ENCODE measurements at regions not wholly inside any gene's neighbourhood (a gene's known extent, or its start where the extent isn't known, plus 50 kb on each side); places are given as distances from the start of the nearest gene placed in this dataset.

- H4K20me1 ChIP-seq (replicated peaks in 1 of 2; ENCODE audit: control insufficient read depth in 1 of 2, insufficient read depth in 2 of 2, low read length in 2 of 2) = no peaks in the 10 kb centered on the region
- H4K5ac ChIP-seq (ENCODE audit: insufficient read length, low read depth, low read length) = no peak overlapping the region
- no peak for DNase-seq (ENCODE audit: low read depth in 1 of 2, low spot score in 2 of 2)
- H2BK12ac ChIP-seq (ENCODE audit: low read depth, low read length) = no peak overlapping the region
- no peak for FAIRE-seq
- H3K23me2 ChIP-seq (ENCODE audit: low read depth, low read length) = no peaks in the 10 kb centered on the region
- ChIA-PET POLR2A (ENCODE audit: partially characterized antibody) (no interaction called here), CTCF (ENCODE audit: partially characterized antibody) (interaction anchor here (1.2 kb wide), 1 partner anchor 10 kb away, joined by 3 read pairs; no protein-coding TSS in a partner anchor)
- no peak overlapping the region for H3K18ac ChIP-seq (ENCODE audit: extremely low read depth, low read length)
- H3K27me3 ChIP-seq (replicated peaks in 1 of 4; ENCODE audit: control insufficient read depth in 3 of 4, extremely low read depth in 1 of 4, insufficient read depth in 3 of 4, low read length in 3 of 4) = no peaks in the 10 kb centered on the region
- no peak overlapping the region for H2BK120ac ChIP-seq (replicated peaks; ENCODE audit: low read depth, low read length)
- H2AK5ac ChIP-seq (ENCODE audit: low read depth, low read length) = no peak overlapping the region
- H2BK20ac ChIP-seq (ENCODE audit: low read length) = no peak overlapping the region
- no peak overlapping the region for H3K9ac ChIP-seq (replicated peaks in 1 of 4; ENCODE audit: extremely low read depth in 1 of 4, low read depth in 3 of 4, low read length in 3 of 4)
- H3K4me1 ChIP-seq (replicated peaks in 1 of 4; ENCODE audit: control insufficient read depth in 3 of 4, insufficient read depth in 4 of 4, low read length in 3 of 4) = peaks cover 0 to 5% (median 2%) of the 10 kb centered on the region in 4 experiments; a peak in 3 of 7 replicates
- no peak overlapping the region for H3K4me3 ChIP-seq (ENCODE audit: extremely low read depth in 1 of 4, insufficient read depth in 2 of 4, low read depth in 3 of 4, low read length in 4 of 4)
- H2AFZ ChIP-seq (ENCODE audit: low read length) = no peak overlapping the region
- no peaks in the 10 kb centered on the region for H3K79me2 ChIP-seq (ENCODE audit: control insufficient read depth in 1 of 2, insufficient read depth in 2 of 2, low read length in 2 of 2)
- no peak overlapping the region for H4K8ac ChIP-seq (ENCODE audit: extremely low read depth, insufficient read depth, low read length)
- 66% methylated on average over 4 of the region's 4 CpGs; no CpG with 5 or more reads in 1 of the 2 experiments for WGBS, 2 experiments (ENCODE audit: extremely low coverage in 1 of 2, insufficient coverage in 1 of 2, insufficient read length in 1 of 2, insufficient replicate concordance in 2 of 2, low coverage in 1 of 2, low lambda C conversion rate in 2 of 2, missing lambda C conversion rate in 1 of 2)
- no peaks in the 10 kb centered on the region for H3K36me3 ChIP-seq (ENCODE audit: control insufficient read depth in 2 of 4, insufficient read depth in 4 of 4, low read length in 3 of 4)
- no peak overlapping the region for H2BK5ac ChIP-seq (ENCODE audit: low read depth, low read length)
- H3K9me3 ChIP-seq (ENCODE audit: insufficient read depth in 2 of 2, low read depth in 1 of 2, low read length in 1 of 2) = no peaks in the 10 kb centered on the region
- H3K14ac ChIP-seq (ENCODE audit: insufficient read length) = no peak overlapping the region
- H3K27ac ChIP-seq (ENCODE audit: low read depth, low read length) = no peak overlapping the region
- H3K4me2 ChIP-seq (ENCODE audit: insufficient read depth in 1 of 2, low read depth in 2 of 2, low read length in 2 of 2) = no peak overlapping the region
- H3K23ac ChIP-seq (ENCODE audit: insufficient read length) = no peak overlapping the region
- H4K91ac ChIP-seq (replicated peaks; ENCODE audit: insufficient read length, low read length) = no peak overlapping the region
- H3K4ac ChIP-seq (replicated peaks; ENCODE audit: insufficient read length, low read depth, low read length) = no peak overlapping the region
- no peak overlapping the region for H2BK15ac ChIP-seq (ENCODE audit: low read length)
- no peaks in the 10 kb centered on the region for H3K79me1 ChIP-seq (ENCODE audit: low read depth, low read length)
- no peak overlapping the region for H3K56ac ChIP-seq (replicated peaks; ENCODE audit: insufficient read length, low read depth, low read length)
- TF ChIP-seq ASH2L (IDR thresholded peaks at IDR 0.05; ENCODE audit: low read length) (no peak), GABPA (IDR thresholded peaks at IDR 0.05; ENCODE audit: borderline replicate concordance, insufficient read depth, low read length) (no peak), TBP (IDR thresholded peaks at IDR 0.05; ENCODE audit: low read depth, low read length) (no peak), CHD1 (IDR thresholded peaks at IDR 0.05; ENCODE audit: low read depth, low read length) (no peak), BACH1 (IDR thresholded peaks at IDR 0.05; ENCODE audit: low read length) (no peak), RFX5 (IDR thresholded peaks at IDR 0.05; ENCODE audit: borderline replicate concordance, low read depth, low read length) (no peak), SIRT6 (IDR thresholded peaks at IDR 0.05; ENCODE audit: low read length) (no peak), RNF2 (IDR thresholded peaks at IDR 0.05; ENCODE audit: borderline replicate concordance, low read depth, low read length, missing control alignments, poor library complexity, severe bottlenecking) (no peak), TEAD4 (IDR thresholded peaks at IDR 0.05; ENCODE audit: low read depth, low read length) (no peak), FOSL1 (IDR thresholded peaks at IDR 0.05; ENCODE audit: insufficient read depth, low read depth, low read length) (no peak), E2F6 (IDR thresholded peaks at IDR 0.05) (no peak), RXRA (IDR thresholded peaks at IDR 0.05; ENCODE audit: insufficient read depth, low read depth, low read length) (no peak), SP1 (IDR thresholded peaks at IDR 0.05; ENCODE audit: low read depth, low read length) (no peak), ATF3 (IDR thresholded peaks at IDR 0.05; ENCODE audit: insufficient read depth, low read depth, low read length) (no peak)
Observed at GRCh38 chr18:37694516-37694915, 128.9 kb upstream of the CELF4 start.

All from H1 (cell line).